CD14-positive monocyte (primary cell): ENCODE measurements at regions not wholly inside any gene's neighbourhood (a gene's known extent, or its start where the extent isn't known, plus 50 kb on each side); places are given as distances from the start of the nearest gene placed in this dataset.
A peak's percentile ranks its signal among the peaks of the same experiment; 100 is the strongest.

Source experiments
- DNase-seq, 3 donors: peaks; one replicate each; pipeline ENCODE4 v3.0.0-alpha.2; 2011 to 2022
- H2AFZ ChIP-seq: 2 replicates; pipeline ENCODE4 v1.6.0; 2012; ENCODE audit warnings: mild to moderate bottlenecking, low read depth, low read length, inconsistent platforms; ENCODE audit not compliant: insufficient read depth, poor library complexity, severe bottlenecking
- H3K27ac ChIP-seq, 2 donors: 1 replicate in 1 of 2; 2 replicates in 1 of 2; pipeline ENCODE4 v1.5.1; 2012 to 2013; ENCODE audit warnings: low read length in 2 of 2, control low read depth in 1 of 2, inconsistent platforms in 1 of 2, low read depth in 1 of 2, mild to moderate bottlenecking in 1 of 2
- H3K27me3 ChIP-seq, 2 donors: one replicate each; pipeline versions ENCODE4 v1.6.0 to v1.6.1; 2011 to 2013; ENCODE audit warnings: low read length in 2 of 2; ENCODE audit not compliant: control insufficient read depth in 2 of 2, insufficient read depth in 2 of 2
- H3K36me3 ChIP-seq, 2 donors: replicated peaks in 1 of 2; 1 replicate in 1 of 2; 2 replicates in 1 of 2; pipeline versions ENCODE4 v1.5.1 to v1.6.1; 2012 to 2013; ENCODE audit warnings: low read length in 2 of 2, control low read depth in 1 of 2, inconsistent platforms in 1 of 2, mild to moderate bottlenecking in 1 of 2; ENCODE audit not compliant: insufficient read depth in 2 of 2, control insufficient read depth in 1 of 2
- H3K4me1 ChIP-seq, 2 donors: 1 replicate in 1 of 2; 2 replicates in 1 of 2; pipeline versions ENCODE4 v1.5.1 to v1.6.1; 2012 to 2013; ENCODE audit warnings: low read length in 2 of 2, control low read depth in 1 of 2, inconsistent platforms in 1 of 2, mild to moderate bottlenecking in 1 of 2, moderate library complexity in 1 of 2; ENCODE audit not compliant: insufficient read depth in 2 of 2, control insufficient read depth in 1 of 2
- H3K4me2 ChIP-seq: replicated peaks from 2 replicates; pipeline ENCODE3; 2012; ENCODE audit warnings: low read length, moderate library complexity, mild to moderate bottlenecking; ENCODE audit not compliant: poor library complexity, severe bottlenecking; ENCODE audit errors: extremely low read depth
- H3K4me3 ChIP-seq, 3 experiments: fragments of 200-600 bp in 1 of 3; sonication (generic) in 1 of 3; replicated peaks in 1 of 3; 1 replicate in 2 of 3; 2 replicates in 1 of 3; pipeline ENCODE4 v1.5.1; 2011 to 2013; ENCODE audit warnings: low read length in 3 of 3, mild to moderate bottlenecking in 3 of 3, control low read depth in 2 of 3, low read depth in 2 of 3, inconsistent platforms in 1 of 3, moderate library complexity in 1 of 3
- H3K79me2 ChIP-seq: 2 replicates; pipeline ENCODE4 v1.6.0; 2012; ENCODE audit warnings: mild to moderate bottlenecking, control low read depth, inconsistent platforms, low read length, moderate library complexity; ENCODE audit not compliant: insufficient read depth
- H3K9ac ChIP-seq: 2 replicates; pipeline ENCODE4 v1.6.0; 2017; ENCODE audit warnings: low read length, mild to moderate bottlenecking; ENCODE audit not compliant: insufficient read depth, poor library complexity, severe bottlenecking
- H3K9me3 ChIP-seq, 2 donors: replicated peaks in 1 of 2; 1 replicate in 1 of 2; 2 replicates in 1 of 2; pipeline versions ENCODE4 v1.5.1 to v1.6.1; 2012 to 2013; ENCODE audit warnings: low read length in 2 of 2, control low read depth in 1 of 2; ENCODE audit not compliant: control insufficient read depth in 1 of 2, insufficient read depth in 1 of 2
- H4K20me1 ChIP-seq: 2 replicates; pipeline ENCODE4 v1.6.0; 2012; ENCODE audit warnings: mild to moderate bottlenecking, low read length, control low read depth, moderate library complexity; ENCODE audit not compliant: insufficient read depth
- H3K27ac Mint-ChIP-seq, 7 donors: one replicate each; pipeline ENCODE4 v1.8.0; 2020; ENCODE audit warnings: mild to moderate bottlenecking in 7 of 7, mixed read lengths in 7 of 7, moderate library complexity in 6 of 7, inconsistent platforms in 2 of 7
- H3K27me3 Mint-ChIP-seq, 3 donors: one replicate each; pipeline ENCODE4 v1.8.0; 2021 to 2022; ENCODE audit warnings: low read depth in 3 of 3, mild to moderate bottlenecking in 3 of 3, mixed read lengths in 3 of 3, moderate library complexity in 3 of 3, inconsistent platforms in 1 of 3
- H3K36me3 Mint-ChIP-seq, 2 donors: one replicate each; pipeline ENCODE4 v1.8.0; 2020; ENCODE audit warnings: mixed read lengths in 2 of 2, inconsistent platforms in 1 of 2, mild to moderate bottlenecking in 1 of 2
- H3K4me1 Mint-ChIP-seq: one replicate; pipeline ENCODE4 v1.8.0; 2020; ENCODE audit warnings: mild to moderate bottlenecking, mixed read lengths
- H3K4me3 Mint-ChIP-seq, 2 donors: one replicate each; pipeline ENCODE4 v1.8.0; 2020; ENCODE audit warnings: mild to moderate bottlenecking in 2 of 2, mixed read lengths in 2 of 2, moderate library complexity in 1 of 2
- H3K9me3 Mint-ChIP-seq, 7 donors: one replicate each; pipeline ENCODE4 v1.8.0; 2020 to 2022; ENCODE audit warnings: mixed read lengths in 7 of 7, mild to moderate bottlenecking in 6 of 7, moderate library complexity in 6 of 7, inconsistent platforms in 2 of 7
- CTCF ChIP-seq: fragments of 200-600 bp; IDR thresholded peaks from one replicate; pipeline ENCODE4 v1.8.0; 2022; ENCODE audit warnings: antibody characterized with exemption, mild to moderate bottlenecking
- WGBS: methylation state at CpG from one replicate; pipeline ENCODE4 v1.1.5; 2013; ENCODE audit warnings: missing lambda C conversion rate; ENCODE audit not compliant: insufficient coverage; 5-methylcytosine and 5-hydroxymethylcytosine counted together
- intact Hi-C, 2 donors: fragments of 100-400 bp; cut with micrococcal nuclease; formaldehyde crosslinking; loops; one replicate each; pipeline versions ENCODE4 v1.15.0 to v1.15.1; 2023

- no peaks in the 10 kb centered on the region for H3K36me3 ChIP-seq
- H3K9ac ChIP-seq, result no peak overlapping the region
- Mint-ChIP-seq H3K4me3 (no peak overlapping the region), H3K4me1 (no peaks in the 10 kb centered on the region), H3K36me3 (no peaks in the 10 kb centered on the region), H3K27ac (peak overlapping the region in 1 of 7 donors; percentile 23), H3K27me3 (peaks cover 0 to 1% (median 1%) of the 10 kb centered on the region in 3 donors), H3K9me3 (peaks cover 0 to 17% (median 12%) of the 10 kb centered on the region in 7 donors)
- no peaks in the 10 kb centered on the region for H4K20me1 ChIP-seq
- no peaks in the 10 kb centered on the region for H3K4me1 ChIP-seq
- no peak overlapping the region for H3K4me2 ChIP-seq
- H2AFZ ChIP-seq, result no peak overlapping the region
- intact Hi-C loops, result no loop called here
- H3K79me2 ChIP-seq, result no peaks in the 10 kb centered on the region
- WGBS, result 100% methylated on average over 1 of the region's 3 CpGs
- no peaks in the 10 kb centered on the region for H3K27me3 ChIP-seq
- peaks cover 15 to 16% of the 10 kb centered on the region in 2 donors for H3K9me3 ChIP-seq
- TF ChIP-seq CTCF, result no peak
- no peak for DNase-seq
- H3K4me3 ChIP-seq, result no peak overlapping the region
- H3K27ac ChIP-seq, result no peak overlapping the region
These were observed 549.6 kb downstream of the PCDH17 start for GRCh38 chr13:58181111-58181510.

- Mint-ChIP-seq H3K4me3 (no peak overlapping the region), H3K36me3 (no peaks in the 10 kb centered on the region), H3K27ac (no peak overlapping the region), H3K4me1 (no peaks in the 10 kb centered on the region), H3K27me3 (no peaks in the 10 kb centered on the region), H3K9me3 (peaks cover 0 to 9% (median 2%) of the 10 kb centered on the region in 7 donors)
- H3K9me3 ChIP-seq, result no peaks in the 10 kb centered on the region
- no peaks in the 10 kb centered on the region for H3K36me3 ChIP-seq
- 80% methylated on average over 1 of the region's 4 CpGs for WGBS
- no peak overlapping the region for H3K4me2 ChIP-seq
- no peak overlapping the region for H3K27ac ChIP-seq
- no peak for TF ChIP-seq CTCF
- H3K27me3 ChIP-seq, result no peaks in the 10 kb centered on the region
- DNase-seq, result no peak
- H3K4me1 ChIP-seq, result no peaks in the 10 kb centered on the region
- no peak overlapping the region for H3K4me3 ChIP-seq
- intact Hi-C loops, result no loop called here
- no peak overlapping the region for H3K9ac ChIP-seq
- no peak overlapping the region for H2AFZ ChIP-seq
- H4K20me1 ChIP-seq, result no peaks in the 10 kb centered on the region
- no peaks in the 10 kb centered on the region for H3K79me2 ChIP-seq
These were observed 556.3 kb downstream of the PCDH17 start for GRCh38 chr13:58187881-58188280.
